Fibroblast of pulmonary artery (primary cell): ENCODE measurements at regions not wholly inside any gene's neighbourhood (a gene's known extent, or its start where the extent isn't known, plus 50 kb on each side); places are given as distances from the start of the nearest gene placed in this dataset.
A peak's percentile ranks its signal among the peaks of the same experiment; 100 is the strongest.
"Not testable (repeated sequence)": the region's sequence is repeated elsewhere in the genome, so short reads cannot be mapped to it uniquely, and the experiment has no call there.

Experiments used
- DNase-seq: peaks from one replicate; pipeline ENCODE4 v3.0.0-alpha.2; 2010; ENCODE audit warnings: low read depth
- H3K4me3 ChIP-seq: replicated peaks from 2 replicates; pipeline ENCODE4 v1.5.1; 2011; ENCODE audit warnings: low read depth, mild to moderate bottlenecking, control low read depth, low read length, moderate library complexity
- CTCF ChIP-seq: IDR thresholded peaks from 2 replicates; pipeline ENCODE4 v1.5.1; 2011; ENCODE audit warnings: mild to moderate bottlenecking, control low read depth, low read length, inconsistent platforms; ENCODE audit errors: missing control alignments

- no peak for TF ChIP-seq CTCF
- no peak overlapping the region for H3K4me3 ChIP-seq
- DNase-seq = no peak
Observed at GRCh38 chr11:34001557-34002064, 49.9 kb upstream of the CAPRIN1 start.

GRCh38 chr11:33999393-33999792, 52.1 kb upstream of the CAPRIN1 start:
- H3K4me3 ChIP-seq = no peak overlapping the region
- TF ChIP-seq CTCF = no peak
- no peak for DNase-seq

DNA sequence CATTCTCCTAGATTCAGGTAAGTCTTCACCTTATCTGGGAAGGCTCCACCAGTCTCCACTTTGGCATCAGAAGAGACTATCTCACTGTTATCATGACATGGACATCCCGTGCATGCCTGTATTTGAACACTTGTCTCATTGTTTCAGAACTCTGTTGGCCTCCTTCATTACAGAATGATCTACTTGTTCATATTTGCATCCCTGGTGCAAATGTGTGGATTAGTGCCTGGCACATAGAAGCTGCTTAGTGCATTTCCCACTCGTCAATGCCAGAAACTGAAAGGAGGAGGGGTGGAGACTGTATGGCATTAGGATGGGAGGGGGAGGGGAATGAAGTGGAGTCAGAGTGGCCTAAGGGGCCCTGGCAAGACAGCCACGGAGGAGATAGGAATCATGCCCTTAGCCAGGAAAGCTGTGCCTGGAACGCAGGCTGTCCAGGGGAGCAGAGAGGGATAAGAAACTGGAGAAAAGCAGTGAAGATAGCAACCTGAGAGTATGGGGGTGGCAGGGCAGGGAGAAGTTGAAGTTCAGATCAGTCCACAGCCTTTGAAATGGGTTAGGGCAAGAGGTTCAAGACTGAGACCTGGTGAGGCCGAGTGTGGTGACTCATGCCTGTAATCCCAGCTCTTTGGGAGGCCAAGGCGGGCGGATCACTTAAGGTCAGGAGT, 53.8 kb upstream of the CAPRIN1 start:
- H3K4me3 ChIP-seq = no peak overlapping the region
- TF ChIP-seq CTCF = no peak
- no peak for DNase-seq

DNA sequence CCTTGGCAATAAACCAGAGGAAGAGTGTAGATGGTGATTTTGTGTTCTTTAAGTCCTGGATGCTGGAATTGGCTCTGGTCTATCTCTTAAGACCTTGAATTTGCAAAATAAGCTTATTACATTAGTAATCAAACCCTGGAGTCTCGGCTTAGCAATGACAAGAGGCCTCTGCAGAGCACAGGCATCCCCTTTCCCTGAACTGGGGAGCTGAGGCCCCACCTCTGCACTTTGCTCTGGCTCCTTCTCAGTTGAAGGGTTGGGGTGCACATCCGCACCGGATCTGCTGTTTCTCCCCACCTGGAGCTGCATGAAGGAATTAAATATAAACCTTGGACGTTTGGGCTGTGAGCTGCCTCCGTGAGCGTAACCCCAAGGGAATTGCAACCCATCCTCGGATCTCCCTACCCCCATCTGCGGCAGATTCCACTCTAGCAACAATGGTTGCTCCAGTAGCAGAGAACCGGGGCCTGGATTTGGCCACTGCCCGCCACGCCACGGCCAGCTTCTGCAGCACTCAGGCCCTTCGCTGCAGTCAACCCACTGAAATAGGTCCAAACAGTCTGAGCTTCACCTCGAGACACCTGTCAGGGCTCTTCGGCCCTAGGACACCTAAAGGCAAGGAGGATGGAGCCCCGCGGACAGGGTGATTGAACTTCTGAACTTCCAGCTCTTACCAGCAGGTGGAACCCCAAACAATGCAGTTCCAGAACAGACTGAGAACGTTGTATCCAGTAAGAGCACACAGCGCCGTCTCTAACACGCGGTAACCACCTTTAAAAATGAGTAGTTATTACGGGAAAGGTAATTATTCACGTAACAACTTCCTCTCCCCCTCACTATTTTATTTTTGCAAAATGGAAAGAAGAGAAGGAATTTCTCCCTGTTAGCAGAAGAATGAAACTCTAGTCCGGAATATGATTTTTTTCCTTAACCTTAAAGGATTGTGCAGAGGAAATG, 54.8 kb upstream of the CAPRIN1 start:
- H3K4me3 ChIP-seq = no peak overlapping the region
- TF ChIP-seq CTCF = peak; percentile 89
- peak; percentile 79 for DNase-seq

DNA sequence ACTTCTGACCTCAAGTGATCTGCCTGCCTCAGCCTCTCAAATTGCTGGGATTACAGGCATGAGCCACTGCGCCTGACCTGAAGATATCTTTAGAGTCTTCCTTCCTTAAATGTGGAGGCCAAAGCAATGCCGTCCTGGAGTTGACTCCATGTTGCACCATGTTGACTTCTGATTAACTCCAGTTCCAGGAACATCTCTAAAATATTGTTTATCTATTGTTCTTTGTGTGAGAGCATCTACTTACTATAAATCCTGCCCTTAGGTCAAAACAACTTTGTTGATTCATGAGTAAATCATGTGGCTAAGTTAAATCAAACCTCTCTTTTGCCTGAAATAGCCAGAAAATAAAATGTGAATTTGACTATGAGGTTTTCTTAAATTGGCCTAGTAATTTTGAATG, 56.6 kb upstream of the CAPRIN1 start:
- no peak for TF ChIP-seq CTCF
- H3K4me3 ChIP-seq = no peak overlapping the region
- DNase-seq = no peak

GRCh38 chr11:33991136-33991535, 60.4 kb upstream of the CAPRIN1 start:
- not testable (repeated sequence) for DNase-seq, H3K4me3 ChIP-seq

DNA sequence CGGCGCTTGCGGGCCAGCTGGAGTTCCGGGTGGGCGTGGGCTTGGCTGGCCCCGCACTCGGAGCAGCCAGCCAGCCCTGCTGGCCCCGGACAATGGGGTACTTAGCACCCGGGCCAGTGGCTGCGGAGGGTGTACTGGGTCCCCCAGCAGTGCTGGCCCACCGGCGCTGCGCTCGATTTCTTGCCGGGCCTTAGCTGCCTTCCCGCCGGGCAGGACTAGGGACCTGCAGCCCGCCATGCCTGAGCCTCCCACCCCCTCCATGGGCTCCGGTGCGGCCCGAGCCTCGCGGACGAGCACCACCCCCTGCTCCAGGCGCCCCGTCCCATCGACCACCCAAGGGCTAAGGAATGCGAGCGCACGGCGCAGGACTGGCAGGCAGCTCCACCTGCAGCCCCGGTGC, 61.4 kb upstream of the CAPRIN1 start:
- not testable (repeated sequence) for DNase-seq, H3K4me3 ChIP-seq
